HL-60 (cell line): ENCODE measurements at regions not wholly inside any gene's neighbourhood (a gene's known extent, or its start where the extent isn't known, plus 50 kb on each side); places are given as distances from the start of the nearest gene placed in this dataset.

Experiments
- GABPA ChIP-seq: IDR thresholded peaks from 2 replicates; pipeline ENCODE4 v1.6.1; 2012; ENCODE audit warnings: low read depth
- POLR2AphosphoS5 ChIP-seq: IDR thresholded peaks from 2 replicates; pipeline ENCODE4 v1.6.1; 2012; ENCODE audit warnings: low read depth
- REST ChIP-seq: IDR thresholded peaks from 2 replicates; pipeline ENCODE4 v1.6.1; 2012; ENCODE audit warnings: low read depth; ENCODE audit not compliant: insufficient replicate concordance
- SPI1 ChIP-seq: IDR thresholded peaks from 2 replicates; pipeline ENCODE4 v1.6.1; 2012; ENCODE audit warnings: low read depth, mild to moderate bottlenecking, borderline replicate concordance
- TF ChIP-seq, protein P1 (sequence below): IDR thresholded peaks from one replicate; pipeline ENCODE4 v1.5.1; 2011; ENCODE audit warnings: low read length, control low read depth, inconsistent platforms; ENCODE audit not compliant: insufficient read depth

GRCh38 chrX:20438871-20439526 is 172.3 kb upstream of the RPS6KA3 start:
- TF ChIP-seq POLR2AphosphoS5 (no peak), REST (no peak), GABPA (no peak), SPI1 (no peak)
- TF ChIP-seq, protein P1, sequence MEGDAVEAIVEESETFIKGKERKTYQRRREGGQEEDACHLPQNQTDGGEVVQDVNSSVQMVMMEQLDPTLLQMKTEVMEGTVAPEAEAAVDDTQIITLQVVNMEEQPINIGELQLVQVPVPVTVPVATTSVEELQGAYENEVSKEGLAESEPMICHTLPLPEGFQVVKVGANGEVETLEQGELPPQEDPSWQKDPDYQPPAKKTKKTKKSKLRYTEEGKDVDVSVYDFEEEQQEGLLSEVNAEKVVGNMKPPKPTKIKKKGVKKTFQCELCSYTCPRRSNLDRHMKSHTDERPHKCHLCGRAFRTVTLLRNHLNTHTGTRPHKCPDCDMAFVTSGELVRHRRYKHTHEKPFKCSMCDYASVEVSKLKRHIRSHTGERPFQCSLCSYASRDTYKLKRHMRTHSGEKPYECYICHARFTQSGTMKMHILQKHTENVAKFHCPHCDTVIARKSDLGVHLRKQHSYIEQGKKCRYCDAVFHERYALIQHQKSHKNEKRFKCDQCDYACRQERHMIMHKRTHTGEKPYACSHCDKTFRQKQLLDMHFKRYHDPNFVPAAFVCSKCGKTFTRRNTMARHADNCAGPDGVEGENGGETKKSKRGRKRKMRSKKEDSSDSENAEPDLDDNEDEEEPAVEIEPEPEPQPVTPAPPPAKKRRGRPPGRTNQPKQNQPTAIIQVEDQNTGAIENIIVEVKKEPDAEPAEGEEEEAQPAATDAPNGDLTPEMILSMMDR = no peak
